ENCODE measurements at regions not wholly inside any gene's neighbourhood (a gene's known extent, or its start where the extent isn't known, plus 50 kb on each side); places are given as distances from the start of the nearest gene placed in this dataset.

- ATAC-seq (ENCODE audit: low FRiP score): no peak
- DNase-seq (ENCODE audit: low spot score): no peak
- no peak for TF ChIP-seq CTCF (IDR thresholded peaks at IDR 0.05)
These were observed 80.6 kb upstream of the MBOAT1 start for GRCh38 chr6:20292905-20293304.

GRCh38 chr6:20301256-20301655 is 89.0 kb upstream of the MBOAT1 start:
- no peak for TF ChIP-seq CTCF (IDR thresholded peaks at IDR 0.05)
- DNase-seq (ENCODE audit: low spot score): no peak
- ATAC-seq (ENCODE audit: low FRiP score): no peak

- no peak for TF ChIP-seq CTCF (IDR thresholded peaks at IDR 0.05)
- DNase-seq (ENCODE audit: low spot score) (no peak), ATAC-seq (ENCODE audit: low FRiP score) (no peak)
These were observed 89.9 kb upstream of the MBOAT1 start for GRCh38 chr6:20302168-20302567.

DNA sequence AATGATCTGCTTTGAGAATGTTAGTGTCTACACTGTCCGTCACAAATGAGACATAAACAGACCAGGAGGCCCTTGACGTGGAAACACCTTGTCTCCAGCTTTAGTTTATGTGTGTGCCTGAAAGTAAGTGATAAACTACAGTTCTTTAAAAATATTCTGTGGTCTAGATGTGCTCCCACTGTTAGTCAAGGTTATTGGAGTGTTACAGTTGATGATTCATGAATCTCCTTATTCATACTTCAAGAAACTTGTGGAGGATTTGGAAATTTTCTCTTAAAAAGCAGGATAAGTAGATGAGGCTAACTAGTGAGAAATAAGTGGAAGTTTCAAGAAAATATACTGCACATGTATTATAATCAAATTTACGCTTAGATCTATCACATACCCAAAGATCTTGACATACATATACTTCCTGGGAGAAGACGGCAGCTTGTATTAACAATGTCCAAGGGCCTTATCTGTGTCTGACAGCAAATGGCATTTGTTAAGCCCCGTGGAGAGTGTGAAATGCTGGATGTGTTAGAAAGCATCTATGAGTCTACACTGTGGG is 90.5 kb upstream of the MBOAT1 start:
- ATAC-seq (ENCODE audit: low FRiP score) (no peak), DNase-seq (ENCODE audit: low spot score) (no peak)
- no peak for TF ChIP-seq CTCF (IDR thresholded peaks at IDR 0.05)

- TF ChIP-seq CTCF (IDR thresholded peaks at IDR 0.05): no peak
- ATAC-seq (ENCODE audit: low FRiP score): no peak
- no peak for DNase-seq (ENCODE audit: low spot score)
These were observed 94.2 kb upstream of the MBOAT1 start for GRCh38 chr6:20306491-20306890.

DNA sequence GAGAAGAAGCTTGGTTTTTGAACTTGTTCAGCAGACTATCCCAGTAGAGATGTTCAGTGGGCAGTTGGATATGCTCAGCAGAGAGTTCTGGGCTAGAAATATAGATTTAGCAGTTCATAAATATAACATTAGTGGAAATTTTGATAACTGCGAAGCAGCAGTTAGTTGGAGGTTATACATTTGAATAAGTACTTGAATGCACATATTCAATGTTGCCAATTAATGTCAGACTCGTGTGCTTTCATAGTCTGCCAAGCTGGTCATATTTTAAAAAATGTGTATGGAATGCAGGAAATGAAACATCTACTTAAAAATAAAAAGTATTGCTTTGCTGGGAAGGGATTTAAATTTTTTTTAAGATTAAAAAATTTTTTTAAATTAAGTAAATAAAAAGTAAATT is 92.5 kb upstream of the E2F3 start:
- DNase-seq (ENCODE audit: low spot score) (no peak), ATAC-seq (ENCODE audit: low FRiP score) (no peak)
- TF ChIP-seq CTCF (IDR thresholded peaks at IDR 0.05): no peak

- DNase-seq (ENCODE audit: low spot score) (no peak), ATAC-seq (ENCODE audit: low FRiP score) (no peak)
- no peak for TF ChIP-seq CTCF (IDR thresholded peaks at IDR 0.05)
These were observed 91.5 kb upstream of the E2F3 start for GRCh38 chr6:20310185-20310584.

Measured in omental fat pad (tissue), 3 donors.